ENCODE measurements at regions not wholly inside any gene's neighbourhood (a gene's known extent, or its start where the extent isn't known, plus 50 kb on each side); places are given as distances from the start of the nearest gene placed in this dataset.

- TF ChIP-seq CTCF (conservative IDR thresholded peaks at IDR 0.05) (no peak), ZFX (IDR thresholded peaks at IDR 0.05) (no peak)
Measured at GRCh38 chr12:126910570-126910969, 1356.4 kb upstream of the TMEM132C start.
